Upper lobe of left lung (tissue), 6 donors: ENCODE measurements at regions not wholly inside any gene's neighbourhood (a gene's known extent, or its start where the extent isn't known, plus 50 kb on each side); places are given as distances from the start of the nearest gene placed in this dataset.

ENCODE experiments used
- ATAC-seq, 2 donors: fragments of 200-7000 bp; cut with Tn5 transposase; one replicate each; pipeline ENCODE4 v1.9.1; 2022; ENCODE audit warnings: mild to moderate bottlenecking in 2 of 2, moderate library complexity in 2 of 2; ENCODE audit not compliant: low FRiP score in 2 of 2
- DNase-seq, 2 donors: peaks; one replicate each; pipeline ENCODE4 v3.0.0-alpha.2; 2019 to 2020
- H3K27ac ChIP-seq, 4 donors: fragments of 200-600 bp; sonication (generic); one replicate each; pipeline ENCODE4 v1.5.1; 2016 to 2019
- H3K27me3 ChIP-seq, 4 donors: fragments of 200-600 bp; sonication (generic); one replicate each; pipeline ENCODE4 v1.5.1; 2017 to 2019
- H3K36me3 ChIP-seq, 4 donors: fragments of 200-600 bp; sonication (generic); one replicate each; pipeline ENCODE4 v1.5.1; 2016 to 2019
- H3K4me1 ChIP-seq, 4 donors: fragments of 200-600 bp; sonication (generic); one replicate each; pipeline ENCODE4 v1.5.1; 2018 to 2019
- H3K4me3 ChIP-seq, 4 donors: fragments of 200-600 bp; sonication (generic); one replicate each; pipeline ENCODE4 v1.5.1; 2017 to 2019; ENCODE audit warnings: mild to moderate bottlenecking in 2 of 4, moderate library complexity in 1 of 4
- H3K9me3 ChIP-seq, 4 donors: fragments of 200-600 bp; sonication (generic); one replicate each; pipeline ENCODE4 v1.5.1; 2018 to 2019
- POLR2AphosphoS5 ChIP-seq, 2 donors: sonication (generic); formaldehyde crosslinking; IDR thresholded peaks; one replicate each; pipeline ENCODE4 v1.5.1; 2017; ENCODE audit warnings: antibody characterized with exemption in 2 of 2
- WGBS, 2 donors: methylation state at CpG; one replicate each; pipeline ENCODE4 v1.1.5; 2017 to 2018; 5-methylcytosine and 5-hydroxymethylcytosine counted together
- donor health status: DM: no; HTN: no; CAD: no; lungs with moderate emphysema.
- donor health status: DM: no; HTN: yes; CAD: no; lungs with severe emphysema.

DNA sequence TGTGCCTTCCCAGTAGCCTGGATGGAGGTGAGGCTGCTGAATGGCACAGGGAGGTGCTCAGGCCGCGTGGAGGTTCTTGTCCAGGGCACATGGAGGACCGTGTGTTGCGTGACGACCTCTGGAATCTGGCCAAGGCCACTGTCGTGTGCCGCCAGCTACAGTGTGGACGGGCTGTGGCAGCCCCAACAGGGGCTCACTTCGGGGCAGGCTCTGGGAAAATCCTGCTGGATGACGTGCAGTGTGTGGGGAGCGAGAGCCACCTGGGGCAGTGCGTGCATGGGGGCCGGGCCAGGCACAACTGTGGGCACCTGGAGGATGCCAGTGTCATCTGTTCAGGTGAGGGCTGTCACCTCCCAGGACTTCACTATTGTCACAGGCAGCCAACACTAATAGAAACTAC lies 50.2 kb upstream of the C10orf120 start:
- H3K36me3 ChIP-seq = no peaks in the 10 kb centered on the region
- no peak overlapping the region for H3K4me3 ChIP-seq
- WGBS, 2 donors = 68 to 81% methylated on average over 7 to 12 of the region's 13 CpGs
- H3K9me3 ChIP-seq = no peaks in the 10 kb centered on the region
- DNase-seq (peak in 1 of 2 donors; percentile 68), ATAC-seq (peak; percentile 6 to 17)
- no peak for TF ChIP-seq POLR2AphosphoS5 (IDR thresholded peaks at IDR 0.05)
- H3K4me1 ChIP-seq = no peaks in the 10 kb centered on the region
- H3K27me3 ChIP-seq = peaks cover 0 to 4% (median 0%) of the 10 kb centered on the region in 4 donors
- H3K27ac ChIP-seq = no peak overlapping the region
